ENCODE measurements at regions not wholly inside any gene's neighbourhood (a gene's known extent, or its start where the extent isn't known, plus 50 kb on each side); places are given as distances from the start of the nearest gene placed in this dataset.

- TF ChIP-seq REST (IDR thresholded peaks at IDR 0.05; ENCODE audit: low read depth), result no peak
- no peak for TF ChIP-seq RAD21 (IDR thresholded peaks at IDR 0.05; ENCODE audit: low read depth)
Measured at GRCh38 chr10:78516756-78517155, 483.1 kb downstream of the RPS24 start (continued).

DNA sequence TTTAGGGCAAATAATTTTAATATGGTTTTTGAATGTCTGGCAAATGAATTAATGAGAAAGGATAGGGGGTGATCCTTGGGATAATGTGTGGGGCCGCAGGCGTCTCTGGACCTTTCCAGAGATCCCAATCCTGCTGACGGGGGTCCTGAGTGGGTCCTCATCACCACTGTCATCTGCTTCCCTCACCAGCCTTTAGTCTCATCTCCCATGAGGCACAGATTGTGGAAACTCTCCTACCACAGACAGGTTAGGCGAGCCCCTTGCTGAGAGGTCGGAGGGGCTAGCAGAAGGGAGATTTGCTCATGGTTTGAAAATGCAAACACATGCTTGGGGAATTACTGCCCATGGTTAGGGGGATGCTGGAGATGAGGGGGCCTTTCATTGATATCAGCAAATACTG is 484.6 kb downstream of the RPS24 start:
- Histone ChIP-seq H3K9me3 (ENCODE audit: control insufficient read depth in 1 of 2, insufficient read depth in 1 of 2, low read depth in 1 of 2, low read length in 2 of 2) (no peaks in the 10 kb centered on the region), H3K4me2 (ENCODE audit: low read length) (no peak overlapping the region), H2AFZ (ENCODE audit: low read depth, low read length, poor library complexity, severe bottlenecking) (no peak overlapping the region), H3K9me2 (ENCODE audit: insufficient read depth) (no peaks in the 10 kb centered on the region), H3K9ac (ENCODE audit: low read length) (no peak overlapping the region), H3K4me1 (ENCODE audit: control insufficient read depth in 1 of 2, insufficient read depth in 2 of 2, low read length in 2 of 2) (peaks cover 0 to 26% of the 10 kb centered on the region in 2 experiments; a peak in 2 of 4 replicates), H3K36me3 (ENCODE audit: control insufficient read depth in 1 of 2, insufficient read depth in 2 of 2, low read length in 2 of 2) (no peaks in the 10 kb centered on the region), H3K27ac (ENCODE audit: low read depth, low read length) (no peak overlapping the region), H3K27me3 (ENCODE audit: insufficient read depth, low read length) (no peaks in the 10 kb centered on the region), H3K79me2 (ENCODE audit: insufficient read depth, low read length) (no peaks in the 10 kb centered on the region), H4K20me1 (ENCODE audit: insufficient read depth) (no peaks in the 10 kb centered on the region), H3K4me3 (replicated peaks in 1 of 2; ENCODE audit: low read depth in 1 of 2, low read length in 2 of 2) (no peak overlapping the region)
- ChIA-PET RAD21 (ENCODE audit: low non-redundant PET in 1 of 2, low total read pairs in 2 of 2, uncharacterized antibody in 2 of 2, unreplicated experiment in 2 of 2) (no interaction called here), CTCF (no interaction called here), POLR2A (no interaction called here)
- ATAC-seq (no peak), DNase-seq (ENCODE audit: low read depth, low spot score) (no peak)
- no TSS peak for BruUV-seq (replicated peaks)
- intact Hi-C loops (cut with micrococcal nuclease), result no loop called here
- TF ChIP-seq SIN3A (IDR thresholded peaks at IDR 0.05; ENCODE audit: low read depth) (no peak), POLR2A (IDR thresholded peaks at IDR 0.05; ENCODE audit: borderline replicate concordance, extremely low read depth, insufficient read depth, insufficient read length) (no peak), ELF1 (IDR thresholded peaks at IDR 0.05; ENCODE audit: borderline replicate concordance, low read depth) (no peak), FOSL1 (IDR thresholded peaks at IDR 0.05; ENCODE audit: low read depth) (no peak), RAD21 (IDR thresholded peaks at IDR 0.05; ENCODE audit: low read depth) (no peak), ZNF274 (IDR thresholded peaks at IDR 0.05; ENCODE audit: low read depth, low read length) (no peak), MAX (IDR thresholded peaks at IDR 0.05) (no peak), EGR1 (IDR thresholded peaks at IDR 0.05; ENCODE audit: low read depth) (no peak), TCF7L2 (IDR thresholded peaks at IDR 0.05; ENCODE audit: borderline replicate concordance, extremely low read depth, insufficient read depth, insufficient read length) (no peak), JUND (IDR thresholded peaks at IDR 0.05) (no peak), YY1 (IDR thresholded peaks at IDR 0.05; ENCODE audit: extremely low read depth, insufficient replicate concordance, low read depth, low read length) (no peak), CEBPB (IDR thresholded peaks at IDR 0.05; ENCODE audit: low read depth) (no peak), POLR2AphosphoS5 (IDR thresholded peaks at IDR 0.05; ENCODE audit: low read depth, low read length) (no peak), SP1 (IDR thresholded peaks at IDR 0.05; ENCODE audit: low read depth) (no peak), SRF (IDR thresholded peaks at IDR 0.05; ENCODE audit: low read depth) (no peak)
- TF ChIP-seq, protein P1, sequence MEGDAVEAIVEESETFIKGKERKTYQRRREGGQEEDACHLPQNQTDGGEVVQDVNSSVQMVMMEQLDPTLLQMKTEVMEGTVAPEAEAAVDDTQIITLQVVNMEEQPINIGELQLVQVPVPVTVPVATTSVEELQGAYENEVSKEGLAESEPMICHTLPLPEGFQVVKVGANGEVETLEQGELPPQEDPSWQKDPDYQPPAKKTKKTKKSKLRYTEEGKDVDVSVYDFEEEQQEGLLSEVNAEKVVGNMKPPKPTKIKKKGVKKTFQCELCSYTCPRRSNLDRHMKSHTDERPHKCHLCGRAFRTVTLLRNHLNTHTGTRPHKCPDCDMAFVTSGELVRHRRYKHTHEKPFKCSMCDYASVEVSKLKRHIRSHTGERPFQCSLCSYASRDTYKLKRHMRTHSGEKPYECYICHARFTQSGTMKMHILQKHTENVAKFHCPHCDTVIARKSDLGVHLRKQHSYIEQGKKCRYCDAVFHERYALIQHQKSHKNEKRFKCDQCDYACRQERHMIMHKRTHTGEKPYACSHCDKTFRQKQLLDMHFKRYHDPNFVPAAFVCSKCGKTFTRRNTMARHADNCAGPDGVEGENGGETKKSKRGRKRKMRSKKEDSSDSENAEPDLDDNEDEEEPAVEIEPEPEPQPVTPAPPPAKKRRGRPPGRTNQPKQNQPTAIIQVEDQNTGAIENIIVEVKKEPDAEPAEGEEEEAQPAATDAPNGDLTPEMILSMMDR (IDR thresholded peaks at IDR 0.05 in 2 of 3, conservative IDR thresholded peaks at IDR 0.05 in 1 of 3; ENCODE audit: borderline replicate concordance in 1 of 3, insufficient read depth in 1 of 3, low read depth in 2 of 3, low read length in 2 of 3), result no peak
- TF ChIP-seq, protein P2, sequence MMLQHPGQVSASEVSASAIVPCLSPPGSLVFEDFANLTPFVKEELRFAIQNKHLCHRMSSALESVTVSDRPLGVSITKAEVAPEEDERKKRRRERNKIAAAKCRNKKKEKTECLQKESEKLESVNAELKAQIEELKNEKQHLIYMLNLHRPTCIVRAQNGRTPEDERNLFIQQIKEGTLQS (IDR thresholded peaks at IDR 0.05), result no peak

Data from HCT116 (cell line).